IMR-90 (cell line): ENCODE measurements at regions not wholly inside any gene's neighbourhood (a gene's known extent, or its start where the extent isn't known, plus 50 kb on each side); places are given as distances from the start of the nearest gene placed in this dataset.

Experiments used
- ATAC-seq: fragments of 200-7000 bp; cut with Tn5 transposase; 2 replicates; pipeline ENCODE4 v1.9.1; 2020; ENCODE audit warnings: low read depth, mild to moderate bottlenecking, moderate library complexity
- BruUV-seq: library from RNA; stranded (reverse); fragments of 400-500 nt; replicated peaks from 2 replicates; lab custom pipeline; 2021; lab: Mats Ljungman, UMichigan
- CTCF ChIA-PET: fragments of 300-600 bp; formaldehyde crosslinking; extraction: SDS; loops from one replicate; lab custom pipeline; 2021; ENCODE audit warnings: antibody characterized with exemption; lab: Yijun Ruan, JAX
- POLR2A ChIA-PET: fragments of 300-600 bp; sonication (Branson Sonifier 250); formaldehyde crosslinking; loops from one replicate; lab custom pipeline; 2022; ENCODE audit warnings: antibody characterized with exemption; ENCODE audit not compliant: unreplicated experiment; lab: Charles Lee
- DNase-seq: peaks from one replicate; pipeline ENCODE4 v3.0.0; 2013
- H2AFZ ChIP-seq: replicated peaks from 2 replicates; pipeline ENCODE3; 2013; ENCODE audit warnings: low read length, mild to moderate bottlenecking; ENCODE audit not compliant: poor library complexity
- H2AK5ac ChIP-seq: 2 replicates; pipeline ENCODE4 v1.6.1; 2013; ENCODE audit warnings: low read depth, low read length, inconsistent platforms
- H2AK9ac ChIP-seq: replicated peaks from 2 replicates; pipeline ENCODE3; 2013; ENCODE audit warnings: mild to moderate bottlenecking, low read depth, low read length, moderate library complexity; ENCODE audit not compliant: poor library complexity
- H2BK120ac ChIP-seq: 2 replicates; pipeline ENCODE4 v1.6.1; 2013; ENCODE audit warnings: low read depth, low read length, inconsistent platforms
- H2BK15ac ChIP-seq: 3 replicates; pipeline ENCODE4 v1.6.1; 2013; ENCODE audit warnings: low read depth, low read length, inconsistent platforms
- H2BK20ac ChIP-seq: 2 replicates; pipeline ENCODE4 v1.6.1; 2013; ENCODE audit warnings: low read depth, mild to moderate bottlenecking, inconsistent platforms, low read length, moderate library complexity
- H2BK5ac ChIP-seq: 2 replicates; pipeline ENCODE4 v1.6.1; 2013; ENCODE audit warnings: mild to moderate bottlenecking, low read depth, low read length, inconsistent platforms; ENCODE audit not compliant: poor library complexity, severe bottlenecking
- H3K14ac ChIP-seq: replicated peaks from 2 replicates; pipeline ENCODE4 v1.6.1; 2013; ENCODE audit warnings: low read depth, low read length, inconsistent platforms
- H3K18ac ChIP-seq: 2 replicates; pipeline ENCODE4 v1.6.1; 2013; ENCODE audit warnings: low read depth, low read length, control low read depth
- H3K23ac ChIP-seq: 2 replicates; pipeline ENCODE4 v1.6.1; 2013; ENCODE audit warnings: low read depth, low read length, inconsistent platforms
- H3K27ac ChIP-seq: 2 replicates; pipeline ENCODE4 v1.5.1; 2013; ENCODE audit warnings: mild to moderate bottlenecking, control low read depth, low read length; ENCODE audit not compliant: insufficient read depth
- H3K27me3 ChIP-seq: 2 replicates; pipeline ENCODE4 v1.6.1; 2013; ENCODE audit warnings: low read length; ENCODE audit not compliant: control insufficient read depth, insufficient read depth
- H3K36me3 ChIP-seq: 2 replicates; pipeline ENCODE4 v1.6.1; 2013; ENCODE audit warnings: low read length, mixed read lengths; ENCODE audit not compliant: control insufficient read depth, insufficient read depth
- H3K4ac ChIP-seq: 2 replicates; pipeline ENCODE4 v1.6.1; 2013; ENCODE audit warnings: low read depth, low read length, inconsistent platforms
- H3K4me1 ChIP-seq: 2 replicates; pipeline ENCODE4 v1.6.1; 2013; ENCODE audit warnings: low read length, mixed read lengths; ENCODE audit not compliant: control insufficient read depth, insufficient read depth
- H3K4me2 ChIP-seq: 2 replicates; pipeline ENCODE4 v1.6.1; 2013; ENCODE audit warnings: low read depth, mild to moderate bottlenecking, control low read depth, low read length, moderate library complexity
- H3K4me3 ChIP-seq: 2 replicates; pipeline ENCODE4 v1.5.1; 2013; ENCODE audit warnings: low read depth, mild to moderate bottlenecking, control low read depth, low read length, moderate library complexity; ENCODE audit not compliant: insufficient read depth
- H3K56ac ChIP-seq: 2 replicates; pipeline ENCODE4 v1.6.1; 2013; ENCODE audit warnings: low read length, inconsistent platforms; ENCODE audit not compliant: insufficient read depth; ENCODE audit errors: extremely low read depth
- H3K79me1 ChIP-seq, 2 experiments: 2 replicates each; pipeline ENCODE4 v1.6.1; 2013; ENCODE audit warnings: low read length in 2 of 2, inconsistent platforms in 1 of 2, low read depth in 1 of 2
- H3K9ac ChIP-seq: 2 replicates; pipeline ENCODE4 v1.6.1; 2013; ENCODE audit warnings: low read depth, low read length, control low read depth
- H3K9me1 ChIP-seq: 2 replicates; pipeline ENCODE4 v1.6.1; 2013; ENCODE audit warnings: low read length, inconsistent platforms; ENCODE audit not compliant: insufficient read depth
- H3K9me3 ChIP-seq: 2 replicates; pipeline ENCODE4 v1.6.1; 2013; ENCODE audit warnings: low read length; ENCODE audit not compliant: control insufficient read depth, insufficient read depth
- H4K20me1 ChIP-seq: 2 replicates; pipeline ENCODE4 v1.6.1; 2013; ENCODE audit warnings: low read length, inconsistent platforms; ENCODE audit not compliant: insufficient read depth
- H4K5ac ChIP-seq: 2 replicates; pipeline ENCODE4 v1.6.1; 2013; ENCODE audit warnings: mild to moderate bottlenecking, low read depth, low read length, control low read depth
- H4K8ac ChIP-seq, 2 experiments: 2 replicates each; pipeline ENCODE4 v1.6.1; 2013; ENCODE audit warnings: low read depth in 2 of 2, low read length in 2 of 2, control low read depth in 1 of 2, inconsistent platforms in 1 of 2
- H4K91ac ChIP-seq: 2 replicates; pipeline ENCODE4 v1.6.1; 2013; ENCODE audit warnings: low read depth, low read length, inconsistent platforms; ENCODE audit not compliant: insufficient read depth
- BHLHE40 ChIP-seq: fragments of 150-350 bp; IDR thresholded peaks from 2 replicates; pipeline ENCODE4 v1.6.1; 2016; ENCODE audit warnings: mild to moderate bottlenecking, low read depth, low read length
- CEBPB ChIP-seq: IDR thresholded peaks from 2 replicates; pipeline ENCODE4 v1.6.1; 2012; ENCODE audit warnings: low read depth, low read length, improper control_type of control experiment
- CHD1 ChIP-seq: IDR thresholded peaks from 2 replicates; pipeline ENCODE4 v1.6.1; 2012; ENCODE audit warnings: low read depth, low read length, improper control_type of control experiment
- ELK1 ChIP-seq: fragments of 150-350 bp; IDR thresholded peaks from 2 replicates; pipeline ENCODE4 v1.6.1; 2016; ENCODE audit warnings: low read depth, mild to moderate bottlenecking, low read length, moderate library complexity, borderline replicate concordance
- FOS ChIP-seq: fragments of 150-350 bp; IDR thresholded peaks from 2 replicates; pipeline ENCODE4 v1.6.1; 2016; ENCODE audit warnings: low read depth, low read length
- MAFK ChIP-seq: IDR thresholded peaks from 2 replicates; pipeline ENCODE4 v1.6.1; 2012; ENCODE audit warnings: low read depth, low read length, improper control_type of control experiment
- MAZ ChIP-seq: IDR thresholded peaks from 2 replicates; pipeline ENCODE4 v1.6.1; 2012; ENCODE audit warnings: low read depth, mild to moderate bottlenecking, low read length, improper control_type of control experiment, moderate library complexity, borderline replicate concordance
- MXI1 ChIP-seq: IDR thresholded peaks from 2 replicates; pipeline ENCODE4 v1.6.1; 2012; ENCODE audit warnings: low read depth, mild to moderate bottlenecking, low read length, moderate library complexity, borderline replicate concordance
- NFE2L2 ChIP-seq: fragments of 150-350 bp; IDR thresholded peaks from 2 replicates; pipeline ENCODE4 v1.6.1; 2016; ENCODE audit warnings: low read depth, mild to moderate bottlenecking, low read length
- POLR2A ChIP-seq: IDR thresholded peaks from 2 replicates; pipeline ENCODE4 v1.6.1; 2012; ENCODE audit warnings: mild to moderate bottlenecking, low read depth, low read length
- RAD21 ChIP-seq: IDR thresholded peaks from 2 replicates; pipeline ENCODE4 v1.6.1; 2012; ENCODE audit warnings: low read length, improper control_type of control experiment
- RCOR1 ChIP-seq: IDR thresholded peaks from 2 replicates; pipeline ENCODE4 v1.6.1; 2012; ENCODE audit warnings: mild to moderate bottlenecking, low read length, improper control_type of control experiment; ENCODE audit not compliant: insufficient replicate concordance
- RFX5 ChIP-seq: IDR thresholded peaks from 2 replicates; pipeline ENCODE4 v1.8.0; 2012; ENCODE audit warnings: low read depth, mild to moderate bottlenecking, low read length, moderate library complexity
- SMC3 ChIP-seq: fragments of 150-350 bp; IDR thresholded peaks from 2 replicates; pipeline ENCODE4 v1.6.1; 2016; ENCODE audit warnings: low read depth, mild to moderate bottlenecking, antibody characterized with exemption, low read length, moderate library complexity
- USF2 ChIP-seq: fragments of 150-350 bp; IDR thresholded peaks from 2 replicates; pipeline ENCODE4 v1.6.1; 2017; ENCODE audit warnings: mild to moderate bottlenecking, antibody characterized with exemption, low read length, low read depth
- WGBS, 2 experiments: methylation state at CpG; one replicate each; pipeline versions ENCODE4 v1.1.5 to v1.1.7; 2013; ENCODE audit warnings: missing lambda C conversion rate in 2 of 2; ENCODE audit not compliant: insufficient read length in 1 of 2; ENCODE audit errors: extremely low coverage in 2 of 2; 5-methylcytosine and 5-hydroxymethylcytosine counted together
- dilution Hi-C: fragments of 300-500 bp; cut with HindIII; formaldehyde crosslinking; loops from one replicate; pipeline ENCODE4 v1.14.3; 2018; ENCODE audit warnings: low sequenced_read_pairs; ENCODE audit not compliant: unreplicated experiment
- in situ Hi-C: fragments of 300-500 bp; cut with MboI; formaldehyde crosslinking; loops from 3 replicates; pipeline ENCODE4 v1.14.3; 2019; ENCODE audit warnings: low sequenced_read_pairs, inconsistent platforms, mixed read lengths
- intact Hi-C: fragments of 100-400 bp; cut with micrococcal nuclease; formaldehyde crosslinking; loops from 2 replicates; pipeline ENCODE4 v1.10.0; 2022
- TF ChIP-seq, protein P1 (sequence below): conservative IDR thresholded peaks from 2 replicates; pipeline ENCODE4 v1.5.1; 2012; ENCODE audit warnings: mild to moderate bottlenecking, low read depth, low read length, improper control_type of control experiment

- no peaks in the 10 kb centered on the region for H3K79me1 ChIP-seq
- no peak overlapping the region for H4K8ac ChIP-seq
- CTCF ChIA-PET, result interaction anchor here (1.0 kb wide), 1 partner anchor 23 kb away, joined by 3 read pairs; no protein-coding TSS in a partner anchor
- H3K4me2 ChIP-seq, result no peak overlapping the region
- no peak overlapping the region for H3K27ac ChIP-seq
- H3K14ac ChIP-seq, result no peak overlapping the region; the same call in 1 of the 2 replicates
- in situ Hi-C loops (no loop called here), intact Hi-C loops (no loop called here), dilution Hi-C loops (no loop called here)
- no peaks in the 10 kb centered on the region for H4K20me1 ChIP-seq
- no peak overlapping the region for H2AK9ac ChIP-seq
- no TSS peak for BruUV-seq
- no peaks in the 10 kb centered on the region for H3K9me3 ChIP-seq
- no peak overlapping the region for H3K23ac ChIP-seq
- H2AFZ ChIP-seq, result no peak overlapping the region
- H3K18ac ChIP-seq, result peak overlapping the region; percentile 1; the same call in 1 of the 2 replicates
- POLR2A ChIA-PET, result no interaction called here
- peaks cover 13% of the 10 kb centered on the region for H3K4me1 ChIP-seq
- H2BK20ac ChIP-seq, result no peak overlapping the region
- no CpG with 5 or more reads among the region's 2 CpGs for WGBS, 2 experiments
- no peak overlapping the region for H4K91ac ChIP-seq
- peaks cover 3% of the 10 kb centered on the region; the same call in 1 of the 2 replicates for H3K9me1 ChIP-seq
- H2BK15ac ChIP-seq, result no peak overlapping the region
- ATAC-seq, result no peak
- no peaks in the 10 kb centered on the region for H3K36me3 ChIP-seq
- TF ChIP-seq CHD1, result no peak
- TF ChIP-seq, protein P1, sequence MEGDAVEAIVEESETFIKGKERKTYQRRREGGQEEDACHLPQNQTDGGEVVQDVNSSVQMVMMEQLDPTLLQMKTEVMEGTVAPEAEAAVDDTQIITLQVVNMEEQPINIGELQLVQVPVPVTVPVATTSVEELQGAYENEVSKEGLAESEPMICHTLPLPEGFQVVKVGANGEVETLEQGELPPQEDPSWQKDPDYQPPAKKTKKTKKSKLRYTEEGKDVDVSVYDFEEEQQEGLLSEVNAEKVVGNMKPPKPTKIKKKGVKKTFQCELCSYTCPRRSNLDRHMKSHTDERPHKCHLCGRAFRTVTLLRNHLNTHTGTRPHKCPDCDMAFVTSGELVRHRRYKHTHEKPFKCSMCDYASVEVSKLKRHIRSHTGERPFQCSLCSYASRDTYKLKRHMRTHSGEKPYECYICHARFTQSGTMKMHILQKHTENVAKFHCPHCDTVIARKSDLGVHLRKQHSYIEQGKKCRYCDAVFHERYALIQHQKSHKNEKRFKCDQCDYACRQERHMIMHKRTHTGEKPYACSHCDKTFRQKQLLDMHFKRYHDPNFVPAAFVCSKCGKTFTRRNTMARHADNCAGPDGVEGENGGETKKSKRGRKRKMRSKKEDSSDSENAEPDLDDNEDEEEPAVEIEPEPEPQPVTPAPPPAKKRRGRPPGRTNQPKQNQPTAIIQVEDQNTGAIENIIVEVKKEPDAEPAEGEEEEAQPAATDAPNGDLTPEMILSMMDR, result no peak
- TF ChIP-seq FOS, result no peak
- no peak for TF ChIP-seq ELK1
- TF ChIP-seq POLR2A, result no peak
- TF ChIP-seq CEBPB, result no peak
- TF ChIP-seq MXI1, result no peak
- no peak for TF ChIP-seq RFX5
- TF ChIP-seq RCOR1, result no peak
- no peak for TF ChIP-seq RAD21
- no peak for TF ChIP-seq BHLHE40
- no peak for TF ChIP-seq NFE2L2
- TF ChIP-seq MAFK, result no peak
- no peak for TF ChIP-seq USF2
- TF ChIP-seq MAZ, result no peak
- TF ChIP-seq SMC3, result no peak
- H3K56ac ChIP-seq, result no peak overlapping the region
- H3K9ac ChIP-seq, result no peak overlapping the region
- no peak for DNase-seq
- H3K4ac ChIP-seq, result no peak overlapping the region
- no peak overlapping the region for H2BK120ac ChIP-seq
- no peak overlapping the region for H2AK5ac ChIP-seq
- H3K27me3 ChIP-seq, result no peaks in the 10 kb centered on the region
- no peak overlapping the region for H3K4me3 ChIP-seq
- no peak overlapping the region for H2BK5ac ChIP-seq
- no peak overlapping the region; the same call in 1 of the 2 replicates for H4K5ac ChIP-seq
These were observed 178.7 kb downstream of the CHIC2 start for GRCh38 chr4:53885668-53886067.
